Endothelial cell of hepatic sinusoid (primary cell): ENCODE measurements at regions not wholly inside any gene's neighbourhood (a gene's known extent, or its start where the extent isn't known, plus 50 kb on each side); places are given as distances from the start of the nearest gene placed in this dataset.

Source experiments
- in situ Hi-C: cut with HindIII; loops from 2 replicates; pipeline ENCODE4 v1.10.0; 2017; ENCODE audit warnings: low sequenced_read_pairs

DNA sequence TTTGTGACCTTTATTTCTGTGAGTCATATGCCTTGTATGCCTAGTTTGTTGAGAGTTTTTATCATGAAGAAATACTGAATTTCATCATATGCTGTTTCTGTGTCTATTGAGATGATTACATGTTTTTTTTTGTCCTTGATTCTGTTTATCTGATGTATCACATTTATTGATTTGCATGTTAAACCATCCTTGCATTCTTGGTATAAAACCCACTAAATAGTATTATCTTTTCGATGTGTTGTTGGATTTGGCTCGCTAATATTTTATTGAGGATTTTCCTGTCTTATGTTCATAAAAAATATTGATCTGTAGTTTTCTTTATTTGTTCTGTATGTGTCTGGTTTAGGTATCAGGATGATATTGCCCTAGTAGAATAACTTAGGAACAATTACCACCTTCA lies 164.7 kb upstream of the CHRM3 start:
- in situ Hi-C loops = no loop called here

DNA sequence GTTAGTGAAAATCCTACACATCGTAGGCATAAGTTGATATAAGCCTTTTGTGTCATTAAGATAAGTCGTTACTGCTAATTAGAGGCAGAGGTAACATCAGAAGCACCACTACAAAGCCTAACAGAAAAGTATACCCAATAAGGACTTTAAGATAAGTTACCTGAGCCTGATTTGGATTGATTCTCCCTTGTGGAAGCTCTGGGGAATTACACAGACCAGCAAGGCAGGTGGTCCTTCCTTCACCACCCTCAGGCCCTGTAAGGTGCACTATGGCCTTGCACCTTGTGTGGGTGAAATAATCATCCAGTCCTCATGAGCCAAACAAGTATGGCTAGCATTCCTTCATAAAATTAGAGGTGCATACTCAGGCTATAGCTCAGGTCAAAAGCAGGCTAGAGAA lies 166.7 kb upstream of the CHRM3 start:
- in situ Hi-C loops = no loop called here

DNA sequence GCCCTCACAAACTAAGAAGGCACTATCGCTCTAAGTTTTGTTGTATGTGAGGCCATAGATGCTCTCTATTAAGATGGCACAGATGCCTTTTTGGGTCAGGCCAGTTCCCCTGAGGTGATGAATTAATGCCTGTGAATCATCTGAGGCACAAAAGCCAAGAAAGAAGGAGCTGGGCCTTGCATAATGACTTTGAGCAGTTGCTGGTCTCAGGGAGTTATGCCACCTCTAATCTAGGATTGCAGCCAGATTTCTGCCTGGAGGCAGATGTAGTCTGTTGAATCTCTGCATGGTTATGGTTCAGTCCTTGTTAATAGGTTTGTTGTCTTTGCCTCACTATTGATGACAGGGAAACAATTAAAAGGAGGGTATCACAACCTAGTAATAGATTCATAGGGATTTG lies 168.1 kb upstream of the CHRM3 start:
- in situ Hi-C loops = no loop called here

DNA sequence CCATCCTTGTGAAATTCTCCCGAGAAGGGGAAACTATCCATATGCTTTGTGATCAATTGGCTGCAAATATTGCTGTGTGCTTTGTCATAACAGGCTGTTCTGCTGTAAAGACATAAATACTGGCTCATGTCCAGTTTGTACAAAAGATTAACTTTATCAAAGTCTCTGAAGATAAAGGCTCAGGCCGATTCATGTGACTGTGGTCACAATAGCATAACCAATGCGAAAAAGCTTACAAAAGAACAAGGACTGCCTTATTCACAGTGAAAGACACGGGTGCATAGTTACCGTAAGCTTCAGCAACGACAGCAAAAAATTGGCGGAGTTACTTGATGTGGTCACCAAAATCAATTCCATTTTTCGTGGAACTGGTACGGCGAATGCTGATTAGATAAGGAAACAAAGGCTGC lies 173.6 kb upstream of the CHRM3 start:
- in situ Hi-C loops = no loop called here

DNA sequence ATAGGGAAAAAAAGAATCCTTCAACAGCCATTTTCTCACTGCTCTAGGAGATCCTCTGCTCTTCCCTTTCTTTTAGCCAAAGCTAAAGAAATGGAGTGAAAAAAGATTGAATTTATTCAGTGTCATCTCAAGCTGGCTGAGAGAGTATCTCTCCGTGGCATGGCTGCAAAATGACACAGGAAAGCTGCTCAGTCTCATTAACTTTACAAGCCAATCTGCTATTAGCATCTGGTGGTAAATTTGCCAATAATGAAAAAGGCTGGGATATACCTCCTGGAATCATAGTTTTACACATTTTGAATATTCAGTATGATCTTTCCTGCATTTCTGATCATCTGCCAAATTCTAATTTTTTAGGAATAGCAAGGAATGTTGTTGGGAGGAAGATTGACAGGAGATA lies 176.8 kb upstream of the CHRM3 start:
- in situ Hi-C loops = no loop called here

DNA sequence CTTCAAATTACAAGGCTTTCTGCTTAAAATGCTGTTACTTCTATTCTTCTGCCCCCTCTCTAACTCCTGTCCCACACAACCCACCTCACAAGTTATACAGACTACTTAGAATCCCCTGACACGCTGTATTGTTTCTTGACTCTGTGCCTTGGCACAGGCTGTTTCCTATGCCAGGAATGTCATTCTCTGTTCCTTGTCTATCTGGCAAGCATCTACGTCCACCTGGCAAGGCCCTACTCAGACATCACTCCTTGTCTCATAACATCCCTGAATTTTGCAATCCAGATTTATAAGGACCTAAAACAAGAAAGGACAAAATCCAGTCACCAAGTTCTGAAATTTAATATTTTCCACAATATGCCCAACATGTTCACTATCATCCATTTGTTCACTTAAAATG lies 182.0 kb upstream of the CHRM3 start:
- in situ Hi-C loops = no loop called here

DNA sequence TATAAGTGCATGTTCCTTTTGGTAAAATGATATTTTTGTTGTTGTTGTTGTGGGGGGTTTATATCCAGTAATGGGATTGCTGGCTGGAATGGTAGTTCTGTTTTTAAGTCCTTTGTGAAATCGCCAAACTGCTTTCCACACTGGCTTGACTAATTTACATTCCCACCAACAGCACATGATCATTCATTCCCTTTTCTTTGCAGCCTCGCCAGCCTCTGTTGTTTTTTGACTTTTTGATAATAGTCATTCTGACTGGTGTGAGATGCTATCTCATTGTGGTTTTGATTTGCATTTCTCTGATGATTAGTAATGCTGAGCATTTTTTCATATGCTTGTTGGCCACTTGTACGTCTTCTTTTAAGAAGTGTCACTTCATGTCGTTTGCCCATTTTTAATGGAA lies 188.5 kb upstream of the CHRM3 start:
- in situ Hi-C loops = no loop called here

DNA sequence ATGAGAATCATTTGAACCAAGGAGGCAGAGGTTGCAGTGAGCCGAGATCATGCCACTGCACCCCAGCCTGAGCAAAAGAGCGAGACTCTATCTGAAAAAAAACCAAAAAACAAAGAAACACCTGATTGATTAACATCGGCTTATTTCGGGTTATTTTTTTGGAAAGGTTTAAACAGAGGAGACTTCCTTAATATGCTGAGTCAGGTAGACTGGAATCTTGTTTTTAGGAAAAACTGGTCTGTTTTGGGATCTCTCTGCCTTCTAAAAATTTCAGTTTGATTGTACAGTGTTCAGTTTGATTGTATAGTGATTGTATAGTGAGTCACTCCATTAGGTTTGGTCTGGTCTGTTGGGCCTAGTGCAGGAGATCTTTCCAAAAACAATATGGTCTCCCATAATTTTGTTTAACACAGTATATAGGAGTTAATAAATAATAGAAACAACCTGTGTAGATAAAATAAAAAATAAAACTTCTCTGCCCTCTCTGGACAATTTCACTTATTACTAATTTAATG lies 196.3 kb upstream of the CHRM3 start:
- in situ Hi-C loops = no loop called here

DNA sequence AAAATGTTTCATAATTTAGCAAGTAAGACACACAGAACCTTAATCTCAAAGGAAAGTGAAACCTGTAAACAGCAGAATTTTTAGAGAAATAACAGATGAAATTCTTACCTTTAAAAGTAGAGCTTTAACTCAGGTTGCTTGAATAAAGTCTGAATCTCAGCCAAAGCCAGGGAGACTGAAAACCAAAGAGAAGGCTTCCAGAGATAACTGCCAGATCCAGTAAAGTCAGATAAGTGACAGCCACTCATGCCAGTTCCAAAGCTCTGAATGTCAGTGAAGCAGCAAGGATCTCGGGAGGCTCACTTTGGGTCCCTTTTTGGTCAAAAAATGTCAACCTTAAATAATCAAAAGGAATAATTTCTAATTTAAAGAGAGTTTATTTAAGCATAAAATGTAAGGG lies 199.9 kb upstream of the CHRM3 start:
- in situ Hi-C loops = no loop called here

DNA sequence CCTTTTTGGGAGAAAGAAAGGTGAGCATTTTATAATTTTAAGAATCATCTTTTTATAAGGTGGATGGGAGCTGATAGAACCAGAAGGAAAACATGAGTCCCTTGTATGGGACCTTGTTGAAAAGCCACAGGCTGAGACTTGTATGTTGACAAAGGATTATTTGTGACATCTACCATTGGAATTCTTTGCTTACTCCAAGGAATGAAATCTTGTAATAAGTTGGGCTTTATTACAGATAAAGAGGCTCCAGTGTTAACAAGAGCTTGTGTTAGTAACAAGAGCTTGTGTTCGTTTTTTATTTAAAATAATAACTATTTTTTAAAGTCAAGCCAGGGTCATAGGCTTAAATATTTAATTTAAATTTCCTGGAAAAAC lies 201.1 kb upstream of the CHRM3 start:
- in situ Hi-C loops = no loop called here

DNA sequence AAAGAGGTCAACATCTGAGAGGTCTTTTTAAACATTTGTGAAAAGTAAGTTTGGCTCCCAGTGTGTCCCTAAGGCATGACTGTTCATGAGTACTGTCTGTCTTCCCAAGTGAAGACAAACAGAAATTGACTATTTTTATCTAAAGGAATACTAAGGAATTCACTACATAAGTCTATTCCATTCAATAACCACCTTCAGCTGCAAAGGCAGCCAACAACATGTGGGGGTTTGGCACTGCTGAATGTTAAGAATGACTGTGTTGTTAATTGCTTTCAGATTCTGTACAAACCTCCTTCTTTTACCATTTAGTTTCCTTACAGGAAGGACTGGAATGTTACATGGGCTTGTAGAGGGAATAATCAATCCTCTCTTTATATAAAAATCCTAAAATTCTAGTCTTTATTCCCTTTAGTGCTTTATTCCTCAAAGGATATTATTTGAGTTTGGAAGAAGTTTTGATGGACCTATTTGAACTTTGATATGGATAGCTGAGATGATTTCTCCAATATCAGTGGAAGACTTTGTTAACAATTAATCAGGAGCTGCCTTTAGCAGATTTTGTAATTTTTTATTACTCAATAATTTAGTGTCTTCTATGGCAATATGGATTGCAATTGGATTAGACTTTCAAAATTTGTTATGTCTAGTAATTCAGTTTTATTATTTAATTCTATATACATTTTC lies 201.7 kb upstream of the CHRM3 start:
- in situ Hi-C loops = no loop called here

DNA sequence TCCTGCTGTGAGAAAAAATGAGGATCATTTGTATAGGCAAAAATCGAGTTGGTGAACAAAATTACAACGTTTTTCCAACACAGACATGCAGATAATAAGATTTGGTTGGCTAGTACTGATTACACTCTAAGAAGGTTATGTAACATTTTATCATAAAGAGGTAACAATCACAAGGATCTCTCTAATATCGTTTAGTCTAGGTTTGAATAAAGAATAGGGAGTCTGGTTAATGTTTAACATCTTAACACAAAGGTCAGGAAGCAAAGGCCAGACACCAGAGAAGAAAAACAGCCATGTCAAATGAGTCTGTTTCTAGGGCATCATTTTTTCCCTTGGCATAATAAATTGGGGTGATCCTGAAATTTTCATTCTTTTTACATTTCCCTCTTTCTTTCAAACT lies 207.4 kb upstream of the CHRM3 start:
- in situ Hi-C loops = no loop called here

DNA sequence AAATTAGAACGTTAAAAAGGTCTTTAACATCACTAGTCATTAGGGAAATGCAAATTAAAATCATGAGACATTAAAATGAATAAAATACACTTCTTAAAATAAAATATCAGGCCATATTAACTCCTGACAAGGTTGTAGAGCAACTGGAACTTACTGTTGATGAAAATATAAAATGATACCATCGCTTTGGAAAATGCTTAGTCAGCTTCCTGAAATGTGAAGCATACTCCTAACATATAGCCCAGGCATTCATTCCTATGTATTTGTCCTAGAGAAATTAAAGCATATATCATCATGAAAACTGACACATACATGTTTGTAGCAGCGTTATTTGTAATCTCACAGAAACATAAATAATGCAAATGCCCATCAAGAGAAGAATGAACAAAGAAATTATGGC lies 211.5 kb upstream of the CHRM3 start:
- in situ Hi-C loops = no loop called here

DNA sequence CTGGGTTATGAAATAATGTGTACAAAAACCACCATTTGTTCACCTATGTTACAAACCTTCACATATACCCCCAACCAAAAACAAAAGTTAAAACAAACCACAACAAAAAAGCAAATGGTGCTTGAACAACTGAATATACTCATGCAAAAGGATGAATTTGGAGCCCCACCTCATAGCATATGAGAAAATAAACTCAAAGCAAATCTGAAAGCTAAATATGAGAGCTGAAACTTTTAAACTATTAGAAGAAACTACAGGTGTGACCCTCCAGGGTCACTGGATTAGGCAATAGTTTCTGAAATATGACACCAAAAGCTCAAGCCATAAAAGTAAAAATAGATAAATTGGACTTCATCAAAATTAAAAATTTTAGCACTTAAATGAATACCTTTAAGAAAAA lies 215.5 kb upstream of the CHRM3 start:
- in situ Hi-C loops = no loop called here

DNA sequence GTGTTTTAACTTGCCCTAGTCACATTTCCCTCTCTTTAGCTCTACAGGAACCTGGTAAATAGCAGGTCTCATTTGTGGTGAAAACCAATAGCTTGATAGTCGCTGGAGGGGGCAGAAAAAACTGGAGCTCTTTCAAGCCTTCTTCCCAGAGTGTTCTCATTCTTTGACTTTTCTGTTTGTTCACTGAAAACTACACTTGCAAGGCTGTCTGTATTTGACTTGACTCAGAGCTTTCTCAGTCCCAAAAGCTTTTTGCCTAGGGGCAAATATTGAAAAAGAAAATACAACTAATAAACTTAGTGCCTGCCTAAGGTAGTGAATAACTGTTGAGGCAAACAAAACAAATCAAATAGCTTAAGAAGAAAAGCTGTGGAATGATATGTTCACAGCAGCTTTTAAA lies 217.1 kb upstream of the CHRM3 start:
- in situ Hi-C loops = loop anchor here (5.0 kb wide), 1 partner anchor 47 kb away; no protein-coding TSS in a partner anchor

DNA sequence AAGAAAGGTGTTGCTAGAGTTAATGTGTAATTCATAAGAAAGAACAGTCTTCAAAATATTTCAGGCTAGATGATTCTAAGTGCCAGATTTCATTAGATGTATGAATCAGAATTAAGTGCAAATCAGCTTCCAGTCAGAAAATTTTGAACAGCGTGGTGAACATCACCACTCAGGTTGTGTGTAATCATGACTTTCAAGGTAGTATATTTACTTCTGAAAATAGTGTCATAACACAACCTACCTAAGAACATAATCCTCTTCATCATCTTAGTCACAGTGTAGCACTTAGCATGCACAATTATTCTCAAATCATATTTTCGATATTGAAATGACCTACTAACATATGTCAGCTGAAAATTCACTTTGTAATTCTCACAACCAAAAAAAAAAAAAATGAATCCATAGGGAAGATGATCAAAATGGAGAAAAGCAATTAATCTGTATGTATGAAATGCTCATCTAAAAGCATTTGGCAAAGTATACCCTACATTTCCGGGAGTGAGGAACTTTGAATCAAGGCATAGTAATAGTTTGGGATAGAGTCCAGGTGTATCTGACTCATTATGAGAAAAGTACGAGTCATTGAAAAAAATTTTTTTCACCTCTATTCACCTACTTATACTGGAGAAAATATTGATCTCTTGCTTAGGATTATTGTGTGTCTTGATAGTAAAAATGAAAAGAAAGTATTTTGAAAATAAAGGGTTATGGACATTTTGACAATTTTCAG lies 221.8 kb upstream of the CHRM3 start:
- in situ Hi-C loops = loop anchor here (5.0 kb wide), 1 partner anchor 42 kb away; no protein-coding TSS in a partner anchor

DNA sequence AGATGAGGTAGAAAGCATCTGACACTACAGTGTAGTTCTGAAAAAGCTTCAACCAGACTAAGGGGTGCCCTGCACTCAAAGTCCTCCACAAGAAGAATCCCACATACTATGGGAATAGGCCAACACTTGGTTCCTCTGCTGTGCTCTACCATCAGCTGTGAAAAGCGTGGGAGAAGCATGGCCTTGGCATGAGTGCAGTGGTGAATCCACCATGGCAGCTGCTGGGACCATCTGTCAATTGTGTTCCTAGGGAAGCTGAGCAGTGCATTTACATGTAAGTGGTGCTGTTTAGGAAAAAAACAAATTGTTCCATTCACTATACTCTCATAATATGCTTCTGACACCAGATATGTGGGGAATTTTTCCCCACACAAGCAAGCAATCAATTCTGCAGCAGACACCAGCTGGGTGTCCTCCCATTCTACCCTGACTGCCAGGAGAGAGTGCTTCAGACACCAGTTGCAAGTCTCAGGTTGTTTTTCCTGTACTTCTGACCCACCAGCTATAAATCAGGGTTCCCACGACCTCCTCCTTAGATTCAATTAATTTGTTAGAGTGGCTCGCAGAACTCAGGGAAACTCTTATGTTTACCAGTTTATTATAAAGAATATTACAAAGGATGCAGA lies 230.8 kb upstream of the CHRM3 start:
- in situ Hi-C loops = no loop called here

DNA sequence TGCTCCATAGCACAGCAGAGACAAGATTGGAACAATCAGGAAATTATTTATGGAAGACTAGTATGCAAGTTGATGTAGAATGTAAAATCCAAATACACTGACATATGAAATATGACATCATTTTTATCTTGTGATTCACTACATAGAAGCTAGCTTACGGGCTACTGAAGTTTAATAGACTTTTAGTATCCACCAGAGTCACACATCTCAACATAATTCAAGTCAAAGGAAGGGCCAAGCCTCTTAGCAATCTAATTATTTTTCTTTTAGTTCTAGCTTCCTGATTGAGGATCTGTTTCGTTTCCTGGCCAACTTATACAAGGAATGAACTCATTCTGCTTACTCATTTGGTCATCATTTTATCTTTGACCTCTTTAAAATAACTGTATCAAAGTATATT lies 234.4 kb upstream of the CHRM3 start:
- in situ Hi-C loops = no loop called here

DNA sequence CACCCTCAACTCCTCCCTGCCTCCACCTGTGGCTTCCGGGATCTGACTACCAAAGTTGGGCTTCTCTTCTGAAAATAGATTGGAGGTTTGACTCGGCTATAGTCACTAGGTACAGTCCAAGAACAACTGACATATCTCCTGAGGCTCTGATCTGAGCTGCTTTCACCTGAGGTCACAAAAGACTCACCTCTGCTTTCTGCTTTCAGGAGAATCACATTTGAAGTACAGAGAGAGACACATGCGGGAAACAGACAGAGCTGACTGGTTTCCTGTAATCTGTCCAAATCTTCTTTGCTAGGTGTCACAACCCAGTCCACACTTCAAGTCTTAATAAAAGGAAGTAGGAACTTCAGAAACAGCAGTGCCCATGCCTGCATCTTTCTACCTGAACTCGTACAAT lies 245.4 kb upstream of the CHRM3 start:
- in situ Hi-C loops = no loop called here

DNA sequence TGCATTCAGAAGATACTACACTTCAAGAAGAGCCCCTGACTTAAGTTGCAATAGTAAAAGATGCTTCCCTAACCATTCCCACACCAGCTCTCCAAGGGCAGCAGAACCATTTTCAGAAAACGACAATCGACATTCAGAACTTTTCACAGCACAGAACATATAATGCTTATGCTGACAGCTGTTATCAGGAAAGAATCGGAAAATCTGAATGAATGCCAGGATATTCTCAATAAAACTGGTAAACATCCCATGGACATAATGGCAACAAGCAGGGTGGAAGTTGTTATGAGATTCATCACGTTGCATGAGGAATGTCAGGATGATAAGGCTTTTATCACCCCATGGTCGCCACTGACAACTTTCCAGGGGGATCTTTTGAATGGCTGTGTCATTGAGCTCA lies 246.6 kb upstream of the CHRM3 start:
- in situ Hi-C loops = no loop called here

DNA sequence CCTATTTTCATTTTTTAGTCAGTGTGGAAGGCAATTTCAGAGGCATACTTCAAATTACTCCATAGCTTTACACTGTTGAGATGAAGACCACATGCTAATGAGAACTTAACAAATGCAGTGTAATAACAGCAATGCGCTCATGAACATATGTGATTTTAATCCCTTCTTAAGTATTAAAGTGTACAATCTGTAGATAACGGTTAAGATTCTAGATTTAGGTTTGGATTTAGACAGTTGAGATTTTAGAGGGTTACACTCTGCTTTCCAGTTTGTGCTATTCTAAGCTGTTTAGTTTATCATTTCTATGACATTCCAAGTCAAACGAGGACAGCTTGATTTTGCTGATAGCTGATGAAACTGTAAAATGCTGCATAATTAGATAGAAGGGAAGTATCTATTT lies 257.8 kb upstream of the CHRM3 start:
- in situ Hi-C loops = no loop called here

DNA sequence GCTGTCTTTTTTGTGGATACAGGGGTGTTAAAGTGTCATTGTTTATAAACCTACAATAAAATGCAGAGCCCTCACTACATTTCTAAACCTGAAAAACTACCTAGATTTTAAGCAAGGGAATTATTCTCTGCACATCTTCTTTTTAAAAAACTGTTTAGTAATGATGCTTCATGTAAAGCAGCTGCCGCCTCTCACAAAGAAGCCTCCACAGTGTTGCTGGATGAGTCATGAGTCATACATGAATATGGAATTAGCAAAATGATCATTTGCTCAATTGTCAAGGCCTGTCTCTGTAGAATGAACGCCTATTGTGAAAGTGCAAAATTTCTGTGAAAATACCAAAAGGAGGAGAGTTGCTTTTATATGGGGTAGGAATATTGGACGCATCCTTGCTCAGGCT lies 259.5 kb upstream of the CHRM3 start:
- in situ Hi-C loops = no loop called here
